Skeletal muscle satellite cell (primary cell): ENCODE measurements at regions not wholly inside any gene's neighbourhood (a gene's known extent, or its start where the extent isn't known, plus 50 kb on each side); places are given as distances from the start of the nearest gene placed in this dataset.
"Not testable (repeated sequence)": the region's sequence is repeated elsewhere in the genome, so short reads cannot be mapped to it uniquely, and the experiment has no call there.

Experiments
- H3K27me3 ChIP-seq: 2 replicates; pipeline ENCODE4 v1.7.0; 2013; ENCODE audit warnings: low read length; ENCODE audit not compliant: control insufficient read depth, insufficient read depth
- H3K36me3 ChIP-seq: 2 replicates; pipeline ENCODE4 v1.7.0; 2013; ENCODE audit warnings: mild to moderate bottlenecking, control low read depth, low read length; ENCODE audit not compliant: insufficient read depth
- H3K4me1 ChIP-seq: 2 replicates; pipeline ENCODE4 v1.7.0; 2013; ENCODE audit warnings: low read length; ENCODE audit not compliant: control insufficient read depth, insufficient read depth
- H3K4me2 ChIP-seq: 2 replicates; pipeline ENCODE4 v1.7.0; 2013; ENCODE audit warnings: mild to moderate bottlenecking, low read length
- H3K4me3 ChIP-seq: 2 replicates; pipeline ENCODE4 v1.7.0; 2013; ENCODE audit warnings: low read length
- H3K9ac ChIP-seq: 2 replicates; pipeline ENCODE4 v1.7.0; 2013; ENCODE audit warnings: mild to moderate bottlenecking, low read depth, low read length, moderate library complexity
- H3K9me3 ChIP-seq: replicated peaks from 2 replicates; pipeline ENCODE4 v1.7.0; 2013; ENCODE audit warnings: mild to moderate bottlenecking, control low read depth, low read length

DNA sequence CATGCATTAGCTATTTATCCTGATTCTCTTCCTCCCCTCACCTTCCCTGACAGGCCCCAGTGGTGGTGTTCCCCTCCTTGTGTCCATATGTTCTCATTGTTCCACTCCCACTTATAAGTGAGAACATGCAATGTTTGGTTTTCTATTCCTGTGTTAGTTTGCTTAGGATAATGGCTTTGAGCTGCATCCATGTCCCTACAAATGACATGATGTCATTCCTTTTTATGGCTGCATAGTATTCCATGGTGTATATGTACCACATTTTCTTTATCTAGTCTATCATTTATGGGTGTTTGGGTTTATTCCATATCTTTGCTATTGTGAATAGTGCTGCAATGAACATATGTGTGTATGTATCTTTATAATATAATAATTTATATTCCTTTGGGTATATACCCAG, 219.4 kb downstream of the CYB561 start:
- H3K36me3 ChIP-seq, H3K9me3 ChIP-seq, H3K9ac ChIP-seq, H3K4me3 ChIP-seq, H3K4me2 ChIP-seq, H3K27me3 ChIP-seq: not testable (repeated sequence)
- H3K4me1 ChIP-seq = peaks cover 19% of the 10 kb centered on the region

GRCh38 chr17:63231015-63231620, 215.0 kb downstream of the CYB561 start:
- H3K4me3 ChIP-seq, H3K9me3 ChIP-seq, H3K4me2 ChIP-seq, H3K27me3 ChIP-seq: not testable (repeated sequence)
- Histone ChIP-seq H3K9ac (peak overlapping the region; percentile 51), H3K4me1 (peaks cover 21% of the 10 kb centered on the region), H3K36me3 (peaks cover 13% of the 10 kb centered on the region)

DNA sequence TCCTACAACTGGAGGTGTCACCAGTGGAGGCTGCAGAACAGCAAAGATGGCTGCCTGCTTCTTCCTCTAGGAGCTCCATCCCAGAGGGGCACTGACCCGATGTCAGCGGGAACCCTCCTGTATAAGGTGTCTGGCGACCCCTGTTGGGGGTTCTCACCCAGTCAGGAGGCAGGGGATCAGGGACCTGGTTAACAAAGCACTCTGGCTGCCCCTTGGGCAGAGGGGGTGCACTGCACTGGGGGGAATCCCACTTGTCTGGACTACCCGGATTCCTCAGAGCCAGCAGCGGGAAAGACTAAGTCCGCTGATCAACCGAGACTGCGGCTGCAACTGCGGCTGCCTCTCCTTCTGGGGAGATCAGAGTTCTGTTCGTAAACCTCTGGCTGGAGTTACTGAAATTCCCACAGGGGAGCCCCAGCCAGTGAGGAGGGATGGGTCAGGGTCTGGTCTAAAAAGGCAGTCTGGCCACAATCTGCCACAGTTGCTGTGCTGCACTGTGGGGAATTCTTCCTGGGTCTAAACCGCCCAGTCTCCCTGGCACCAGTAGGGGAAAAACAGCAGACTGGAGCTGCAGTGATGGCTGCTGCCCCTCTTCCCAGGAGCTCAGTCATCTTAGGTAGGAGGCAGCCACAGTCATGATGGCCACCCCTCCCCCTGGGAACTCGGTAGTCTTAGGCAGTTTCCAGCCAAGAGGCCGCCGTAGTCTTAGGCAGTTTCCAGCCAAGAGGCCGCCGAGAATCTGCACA, 213.4 kb downstream of the CYB561 start:
- Histone ChIP-seq H3K9me3 (no peaks in the 10 kb centered on the region), H3K4me2 (no peak overlapping the region)

DNA sequence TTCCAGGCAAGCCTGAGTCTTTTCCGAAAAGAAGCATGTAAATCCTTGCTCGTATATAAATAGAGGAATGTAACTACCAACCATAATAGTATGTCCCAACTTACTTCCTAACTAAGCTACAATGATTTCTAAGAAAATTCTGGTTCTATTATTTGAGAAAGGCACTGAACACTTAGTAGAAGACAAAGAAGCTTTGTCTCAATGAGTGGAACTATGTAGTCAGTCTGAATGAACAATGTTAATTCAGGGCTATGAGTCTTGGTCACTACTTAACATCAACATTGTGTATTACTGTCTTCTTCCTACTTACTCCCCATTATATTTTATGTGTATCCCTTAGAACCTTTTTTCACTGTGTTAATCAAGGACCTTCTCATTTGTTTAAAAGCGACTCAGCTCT, 206.0 kb downstream of the CYB561 start:
- Histone ChIP-seq H3K27me3 (no peaks in the 10 kb centered on the region), H3K4me1 (no peaks in the 10 kb centered on the region), H3K4me2 (no peak overlapping the region), H3K9ac (no peak overlapping the region), H3K9me3 (no peaks in the 10 kb centered on the region), H3K4me3 (no peak overlapping the region), H3K36me3 (peaks cover 26% of the 10 kb centered on the region)

More for the DNA sequence above, 213.4 kb downstream of the CYB561 start:
- peaks cover 21% of the 10 kb centered on the region for H3K4me1 ChIP-seq
- no peak overlapping the region for H3K9ac ChIP-seq
- H3K4me3 ChIP-seq = no peak overlapping the region
- no peaks in the 10 kb centered on the region for H3K27me3 ChIP-seq
- peaks cover 14% of the 10 kb centered on the region for H3K36me3 ChIP-seq

DNA sequence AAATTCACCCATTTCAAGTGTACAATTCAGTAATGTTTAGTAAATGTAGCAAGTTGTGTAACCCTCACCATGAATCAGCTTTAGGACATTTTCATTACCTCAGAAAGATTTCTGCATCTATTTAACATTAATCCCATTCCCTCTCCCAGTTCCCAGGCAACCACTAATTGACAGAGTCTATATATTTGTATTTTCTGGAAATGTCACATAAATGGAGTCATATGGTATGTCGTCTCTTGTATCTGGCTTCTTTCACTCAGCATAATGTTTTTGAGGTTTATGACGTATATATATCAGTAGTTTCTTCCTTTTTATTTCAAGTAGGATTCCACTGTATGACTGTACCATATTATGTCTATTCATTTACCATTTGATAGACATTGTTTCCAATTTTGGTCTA, 199.8 kb downstream of the CYB561 start:
- H3K27me3 ChIP-seq = no peaks in the 10 kb centered on the region
- peaks cover 8% of the 10 kb centered on the region for H3K36me3 ChIP-seq
- H3K9me3 ChIP-seq = no peaks in the 10 kb centered on the region
- H3K9ac ChIP-seq = no peak overlapping the region
- H3K4me2 ChIP-seq = no peak overlapping the region
- H3K4me1 ChIP-seq = peaks cover 33% of the 10 kb centered on the region
- H3K4me3 ChIP-seq = no peak overlapping the region

DNA sequence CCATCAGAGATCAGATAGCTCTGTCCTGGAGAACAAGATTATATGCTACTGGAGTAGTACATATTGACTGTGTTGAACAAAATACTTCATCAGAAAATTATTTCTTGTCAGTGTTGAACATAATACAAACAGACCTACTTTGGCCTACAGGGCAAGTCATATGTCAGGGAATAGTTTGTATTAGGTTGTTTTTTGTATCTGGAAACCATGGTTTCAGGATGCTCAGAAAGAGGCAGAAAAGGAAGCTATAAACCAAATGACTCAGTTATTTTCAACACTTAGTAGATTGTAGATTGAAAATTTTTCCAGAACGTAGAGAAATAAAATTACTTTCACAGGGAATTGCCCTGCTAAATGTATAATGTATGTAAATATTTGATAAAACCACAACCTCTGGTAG, 198.4 kb downstream of the CYB561 start:
- H3K36me3 ChIP-seq = peaks cover 8% of the 10 kb centered on the region
- no peak overlapping the region for H3K4me2 ChIP-seq
- H3K9me3 ChIP-seq = no peaks in the 10 kb centered on the region
- H3K4me3 ChIP-seq = no peak overlapping the region
- no peak overlapping the region for H3K9ac ChIP-seq
- H3K27me3 ChIP-seq = no peaks in the 10 kb centered on the region
- peaks cover 37% of the 10 kb centered on the region for H3K4me1 ChIP-seq

DNA sequence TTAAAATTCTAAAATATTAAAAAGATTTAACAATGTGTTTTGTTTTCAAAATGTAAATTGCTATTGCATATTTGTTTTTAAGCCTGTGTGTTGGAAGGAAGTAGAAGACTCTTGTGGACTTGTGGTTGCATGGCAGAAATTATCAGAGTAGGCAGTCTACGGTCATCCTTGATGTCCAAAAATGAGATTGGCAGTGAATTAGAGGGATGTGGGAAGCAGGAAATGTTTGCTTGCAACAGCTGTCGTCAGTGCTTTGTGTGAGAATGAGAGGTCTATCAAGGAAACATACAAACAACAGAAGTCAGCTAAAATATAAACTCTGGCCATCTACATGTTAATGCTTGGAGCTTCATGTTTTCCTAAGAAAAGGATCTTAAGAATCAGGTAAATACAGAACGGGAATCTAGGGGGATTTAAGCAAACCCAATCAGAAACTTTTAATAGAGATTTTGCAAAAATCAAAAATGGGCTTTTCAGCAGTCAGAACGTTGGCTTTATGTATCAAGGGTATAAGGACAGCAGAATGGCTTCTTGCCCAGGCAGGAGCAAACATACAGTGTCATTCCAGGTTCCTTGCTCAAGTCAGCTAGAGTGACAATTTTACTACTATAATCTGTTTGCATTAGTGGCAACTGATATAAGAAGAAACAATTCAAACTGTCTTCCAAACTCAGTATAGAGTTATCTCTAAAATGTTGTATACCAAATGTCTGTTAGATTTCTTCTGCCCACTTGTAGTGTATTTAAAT, 196.7 kb downstream of the CYB561 start:
- Histone ChIP-seq H3K4me1 (peaks cover 37% of the 10 kb centered on the region), H3K4me3 (peak overlapping the region; percentile 25), H3K27me3 (no peaks in the 10 kb centered on the region), H3K4me2 (peak overlapping the region; percentile 52), H3K36me3 (peaks cover 1% of the 10 kb centered on the region), H3K9me3 (no peaks in the 10 kb centered on the region), H3K9ac (peak overlapping the region; percentile 47)

- H3K4me1 ChIP-seq = peaks cover 37% of the 10 kb centered on the region
- H3K36me3 ChIP-seq = no peaks in the 10 kb centered on the region
- peak overlapping the region; percentile 29 for H3K4me3 ChIP-seq
- no peaks in the 10 kb centered on the region for H3K9me3 ChIP-seq
- H3K27me3 ChIP-seq = no peaks in the 10 kb centered on the region
- no peak overlapping the region for H3K9ac ChIP-seq
- peak overlapping the region; percentile 61 for H3K4me2 ChIP-seq
These were observed 195.3 kb downstream of the CYB561 start for GRCh38 chr17:63250830-63251229.

DNA sequence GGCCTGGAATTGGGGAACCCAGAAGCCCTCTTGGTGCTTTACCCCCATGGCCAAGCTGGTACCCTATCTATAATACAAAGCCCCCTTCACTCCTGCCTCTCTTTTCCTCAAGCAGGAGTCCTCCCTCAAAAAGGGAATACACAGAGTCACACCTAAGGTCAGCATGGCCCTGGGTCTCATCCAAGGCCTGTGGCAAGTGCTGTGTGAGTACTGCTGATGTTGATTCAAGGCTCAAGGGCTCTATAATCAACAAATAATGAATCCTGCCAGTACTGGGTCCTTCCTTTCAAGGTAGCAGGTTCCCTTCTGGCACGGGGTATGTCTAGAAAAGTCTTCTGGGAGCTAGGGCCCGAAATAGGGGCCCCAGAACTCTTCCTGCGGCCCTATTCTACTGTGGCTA, 187.3 kb downstream of the CYB561 start:
- H3K4me2 ChIP-seq = no peak overlapping the region
- no peak overlapping the region for H3K9ac ChIP-seq
- no peaks in the 10 kb centered on the region for H3K27me3 ChIP-seq
- H3K4me3 ChIP-seq = no peak overlapping the region
- no peaks in the 10 kb centered on the region for H3K9me3 ChIP-seq
- H3K4me1 ChIP-seq = no peaks in the 10 kb centered on the region
- peaks cover 12% of the 10 kb centered on the region for H3K36me3 ChIP-seq

DNA sequence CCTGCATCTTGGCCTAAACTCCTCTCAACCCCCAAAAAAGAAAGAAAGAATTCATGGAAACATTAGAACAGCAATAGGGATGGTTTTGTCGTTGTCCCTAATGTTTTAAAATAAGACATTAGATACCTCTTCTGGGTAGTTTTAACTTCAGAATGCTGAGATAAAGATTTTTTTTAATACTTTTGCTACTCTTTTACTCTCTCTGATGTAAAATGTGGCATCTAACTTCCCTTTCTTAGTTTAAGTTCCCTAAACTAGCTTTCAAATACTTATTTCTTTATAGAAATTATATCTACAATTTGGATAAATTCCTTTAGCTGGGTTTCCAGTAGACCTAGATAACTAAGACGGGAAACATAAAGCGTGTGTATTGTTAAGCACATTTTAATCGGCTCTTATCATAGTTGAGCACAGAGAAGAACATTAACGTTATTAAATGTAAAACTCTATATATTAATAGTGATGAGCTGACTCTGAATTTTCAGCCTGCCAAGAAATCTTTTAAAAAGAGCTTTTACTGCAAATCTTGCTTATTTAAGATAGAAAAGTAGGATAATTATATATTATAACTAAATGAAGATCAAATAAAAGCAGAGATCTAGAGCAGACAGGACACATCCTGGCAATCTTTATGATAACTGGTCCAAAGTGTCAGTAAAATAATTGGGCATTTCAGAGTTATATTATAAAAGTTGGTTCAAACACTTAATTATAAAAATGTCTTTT, 183.2 kb downstream of the CYB561 start:
- Histone ChIP-seq H3K4me1 (no peaks in the 10 kb centered on the region), H3K36me3 (peaks cover 12% of the 10 kb centered on the region), H3K4me3 (no peak overlapping the region), H3K9me3 (no peaks in the 10 kb centered on the region), H3K27me3 (no peaks in the 10 kb centered on the region), H3K4me2 (no peak overlapping the region), H3K9ac (no peak overlapping the region)

- no peak overlapping the region for H3K4me2 ChIP-seq
- no peak overlapping the region for H3K9ac ChIP-seq
- H3K27me3 ChIP-seq = no peaks in the 10 kb centered on the region
- H3K4me3 ChIP-seq = no peak overlapping the region
- H3K4me1 ChIP-seq = peaks cover 4% of the 10 kb centered on the region
- H3K9me3 ChIP-seq = no peaks in the 10 kb centered on the region
- H3K36me3 ChIP-seq = peaks cover 16% of the 10 kb centered on the region
These were observed 180.6 kb downstream of the CYB561 start for GRCh38 chr17:63265526-63265925.
